ENCODE measurements at regions not wholly inside any gene's neighbourhood (a gene's known extent, or its start where the extent isn't known, plus 50 kb on each side); places are given as distances from the start of the nearest gene placed in this dataset.

- Histone ChIP-seq H3K4me1 (no peaks in the 10 kb centered on the region), H3K4me3 (no peak overlapping the region), H3K27me3 (no peaks in the 10 kb centered on the region), H3K27ac (no peak overlapping the region), H3K36me3 (no peaks in the 10 kb centered on the region), H3K9me3 (no peaks in the 10 kb centered on the region)
- DNase-seq (ENCODE audit: low spot score) = no peak
- TF ChIP-seq CTCF (IDR thresholded peaks at IDR 0.05) = no peak
These were observed 458.2 kb upstream of the JARID2 start for GRCh38 chr6:14787677-14788076.

- Histone ChIP-seq H3K36me3 (no peaks in the 10 kb centered on the region), H3K4me3 (no peak overlapping the region), H3K27ac (no peak overlapping the region), H3K4me1 (no peaks in the 10 kb centered on the region), H3K27me3 (no peaks in the 10 kb centered on the region), H3K9me3 (no peaks in the 10 kb centered on the region)
- TF ChIP-seq CTCF (IDR thresholded peaks at IDR 0.05) = no peak
- no peak for DNase-seq (ENCODE audit: low spot score)
These were observed 455.9 kb upstream of the JARID2 start for GRCh38 chr6:14789996-14790395.

GRCh38 chr6:14790976-14791375 lies 454.9 kb upstream of the JARID2 start:
- Histone ChIP-seq H3K27me3 (no peaks in the 10 kb centered on the region), H3K9me3 (no peaks in the 10 kb centered on the region)

GRCh38 chr6:14791526-14791925 lies 454.3 kb upstream of the JARID2 start:
- no peaks in the 10 kb centered on the region for H3K4me1 ChIP-seq
- no peak overlapping the region for H3K27ac ChIP-seq
- no peak for TF ChIP-seq CTCF (IDR thresholded peaks at IDR 0.05)

More at GRCh38 chr6:14790976-14791375, 454.9 kb upstream of the JARID2 start:
- H3K36me3 ChIP-seq = no peaks in the 10 kb centered on the region
- H3K4me3 ChIP-seq = no peak overlapping the region
- H3K4me1 ChIP-seq = no peaks in the 10 kb centered on the region
- TF ChIP-seq CTCF (IDR thresholded peaks at IDR 0.05) = no peak
- no peak for DNase-seq (ENCODE audit: low spot score)
- no peak overlapping the region for H3K27ac ChIP-seq

GRCh38 chr6:14792118-14792955 lies 453.5 kb upstream of the JARID2 start:
- no peak overlapping the region for H3K4me3 ChIP-seq
- TF ChIP-seq CTCF (IDR thresholded peaks at IDR 0.05) = no peak
- H3K9me3 ChIP-seq = no peaks in the 10 kb centered on the region
- no peaks in the 10 kb centered on the region for H3K4me1 ChIP-seq
- H3K27ac ChIP-seq = no peak overlapping the region
- H3K36me3 ChIP-seq = no peaks in the 10 kb centered on the region
- no peak for DNase-seq (ENCODE audit: low spot score)
- H3K27me3 ChIP-seq = no peaks in the 10 kb centered on the region

More at GRCh38 chr6:14791526-14791925, 454.3 kb upstream of the JARID2 start:
- Histone ChIP-seq H3K36me3 (no peaks in the 10 kb centered on the region), H3K27me3 (no peaks in the 10 kb centered on the region), H3K9me3 (no peaks in the 10 kb centered on the region), H3K4me3 (no peak overlapping the region)
- DNase-seq (ENCODE audit: low spot score) = no peak

- Histone ChIP-seq H3K4me1 (peaks cover 0 to 4% of the 10 kb centered on the region in 2 donors), H3K27me3 (no peaks in the 10 kb centered on the region), H3K4me3 (no peak overlapping the region), H3K36me3 (no peaks in the 10 kb centered on the region), H3K9me3 (no peaks in the 10 kb centered on the region), H3K27ac (no peak overlapping the region)
- no peak for DNase-seq (ENCODE audit: low spot score)
- no peak for TF ChIP-seq CTCF (IDR thresholded peaks at IDR 0.05)
These were observed 450.4 kb upstream of the JARID2 start for GRCh38 chr6:14795451-14795850.

Data from right atrium auricular region (tissue), 2 donors.